ENCODE measurements at regions not wholly inside any gene's neighbourhood (a gene's known extent, or its start where the extent isn't known, plus 50 kb on each side); places are given as distances from the start of the nearest gene placed in this dataset.

- peak in 5 of 6 experiments; percentile 46 to 64 (median 49) for TF ChIP-seq CTCF (IDR thresholded peaks at IDR 0.05)
- TF ChIP-seq POLR2A (IDR thresholded peaks at IDR 0.05), result no peak
These were observed 304.8 kb upstream of the OR4E1 start for GRCh38 chr14:21978184-21978998.

Measured in upper lobe of left lung (tissue), 4 donors.